Liver (tissue), 8 donors: ENCODE measurements at regions not wholly inside any gene's neighbourhood (a gene's known extent, or its start where the extent isn't known, plus 50 kb on each side); places are given as distances from the start of the nearest gene placed in this dataset.

Source experiments
- DNase-seq: peaks from one replicate; pipeline ENCODE4 v3.0.0-alpha.2; 2017; ENCODE audit warnings: low spot score
- H3K27ac ChIP-seq, 2 donors: one replicate each; pipeline ENCODE4 v1.7.0; 2013; ENCODE audit warnings: inconsistent platforms in 2 of 2, low read length in 2 of 2, control low read depth in 1 of 2, low read depth in 1 of 2, mild to moderate bottlenecking in 1 of 2
- H3K27me3 ChIP-seq, 4 donors: one replicate each; pipeline versions ENCODE4 v1.6.1 to v1.7.0; 2013; ENCODE audit warnings: low read length in 3 of 4, inconsistent platforms in 1 of 4, mild to moderate bottlenecking in 1 of 4, moderate library complexity in 1 of 4; ENCODE audit not compliant: control insufficient read depth in 4 of 4, insufficient read depth in 4 of 4
- H3K36me3 ChIP-seq, 4 donors: one replicate each; pipeline versions ENCODE4 v1.6.1 to v1.7.0; 2013; ENCODE audit warnings: low read length in 3 of 4, mild to moderate bottlenecking in 3 of 4, low read depth in 1 of 4, moderate library complexity in 1 of 4; ENCODE audit not compliant: control insufficient read depth in 4 of 4, insufficient read depth in 3 of 4
- H3K4me1 ChIP-seq, 4 donors: one replicate each; pipeline versions ENCODE4 v1.6.1 to v1.7.0; 2013; ENCODE audit warnings: low read length in 3 of 4, mild to moderate bottlenecking in 3 of 4, moderate library complexity in 1 of 4; ENCODE audit not compliant: control insufficient read depth in 4 of 4, insufficient read depth in 4 of 4
- H3K4me3 ChIP-seq, 3 donors: one replicate each; pipeline versions ENCODE4 v1.6.1 to v1.7.0; 2013; ENCODE audit warnings: low read length in 3 of 3, control low read depth in 1 of 3, low read depth in 1 of 3, mild to moderate bottlenecking in 1 of 3
- H3K9ac ChIP-seq, 2 donors: one replicate each; pipeline ENCODE4 v1.7.0; 2013; ENCODE audit warnings: low read length in 2 of 2, mild to moderate bottlenecking in 2 of 2, moderate library complexity in 2 of 2, control low read depth in 1 of 2, low read depth in 1 of 2
- H3K9me3 ChIP-seq, 4 donors: one replicate each; pipeline versions ENCODE4 v1.6.1 to v1.7.0; 2013; ENCODE audit warnings: low read length in 3 of 4; ENCODE audit not compliant: control insufficient read depth in 4 of 4
- EGR1 ChIP-seq, 2 donors: IDR thresholded peaks; 2 replicates each; pipeline ENCODE4 v1.6.1; 2016 to 2018; ENCODE audit warnings: antibody characterized with exemption in 2 of 2, low read depth in 2 of 2
- FOXA1 ChIP-seq: IDR thresholded peaks from 2 replicates; pipeline ENCODE4 v1.6.1; 2016; ENCODE audit warnings: antibody characterized with exemption
- FOXA2 ChIP-seq: IDR thresholded peaks from 2 replicates; pipeline ENCODE4 v1.6.1; 2016; ENCODE audit warnings: antibody characterized with exemption
- GABPA ChIP-seq, 2 donors: IDR thresholded peaks in 1 of 2; conservative IDR thresholded peaks in 1 of 2; 2 replicates each; pipeline ENCODE4 v1.6.1; 2016; ENCODE audit warnings: antibody characterized with exemption in 2 of 2, mild to moderate bottlenecking in 1 of 2, moderate library complexity in 1 of 2
- HNF4A ChIP-seq, 2 donors: conservative IDR thresholded peaks; 2 replicates each; pipeline ENCODE4 v1.6.1; 2016; ENCODE audit warnings: antibody characterized with exemption in 2 of 2, mild to moderate bottlenecking in 2 of 2
- HNF4G ChIP-seq: IDR thresholded peaks from 2 replicates; pipeline ENCODE4 v1.6.1; 2016; ENCODE audit warnings: antibody characterized with exemption
- JUND ChIP-seq, 2 donors: IDR thresholded peaks; 2 replicates each; pipeline ENCODE4 v1.6.1; 2016; ENCODE audit warnings: antibody characterized with exemption in 2 of 2
- NR2F2 ChIP-seq: IDR thresholded peaks from 2 replicates; pipeline ENCODE4 v1.6.1; 2016; ENCODE audit warnings: antibody characterized with exemption
- RAD21 ChIP-seq, 2 donors: IDR thresholded peaks; 2 replicates each; pipeline ENCODE4 v1.6.1; 2016; ENCODE audit warnings: antibody characterized with exemption in 2 of 2, mild to moderate bottlenecking in 2 of 2
- RXRA ChIP-seq, 2 donors: IDR thresholded peaks; 2 replicates each; pipeline ENCODE4 v1.6.1; 2017 to 2018; ENCODE audit warnings: antibody characterized with exemption in 2 of 2, mild to moderate bottlenecking in 1 of 2
- SP1 ChIP-seq: IDR thresholded peaks from 2 replicates; pipeline ENCODE4 v1.6.1; 2018; ENCODE audit warnings: antibody characterized with exemption, mild to moderate bottlenecking
- TAF1 ChIP-seq: conservative IDR thresholded peaks from 2 replicates; pipeline ENCODE4 v1.6.1; 2016; ENCODE audit warnings: antibody characterized with exemption, mild to moderate bottlenecking
- YY1 ChIP-seq: IDR thresholded peaks from 2 replicates; pipeline ENCODE4 v1.6.1; 2016; ENCODE audit warnings: antibody characterized with exemption, mild to moderate bottlenecking
- WGBS: extraction: QIAGEN DNeasy Blood & Tissue Kit; methylation state at CpG from one replicate; pipeline ENCODE4 v1.1.7; 2013; 5-methylcytosine and 5-hydroxymethylcytosine counted together
- TF ChIP-seq, protein P1 (sequence below): IDR thresholded peaks from 2 replicates; pipeline ENCODE4 v1.6.1; 2016; ENCODE audit warnings: antibody characterized with exemption, mild to moderate bottlenecking
- TF ChIP-seq, protein P2 (sequence below): fragments of 150-350 bp; IDR thresholded peaks from 2 replicates; pipeline ENCODE4 v1.5.1; 2017; ENCODE audit warnings: improper control_type of control experiment, low read depth, low read length; ENCODE audit not compliant: missing input control
- TF ChIP-seq, protein P3 (sequence below): IDR thresholded peaks from 2 replicates; pipeline ENCODE4 v1.6.1; 2016; ENCODE audit warnings: antibody characterized with exemption
- TF ChIP-seq, protein P4 (sequence below): IDR thresholded peaks from 2 replicates; pipeline ENCODE4 v1.6.1; 2016; ENCODE audit warnings: antibody characterized with exemption
- TF ChIP-seq, protein P5 (sequence below): IDR thresholded peaks from 2 replicates; pipeline ENCODE4 v1.6.1; 2016; ENCODE audit warnings: antibody characterized with exemption
- donor health status: healthy.
- donor health status: healthy.
- donor health status: healthy.
- donor health status: healthy.
- donor health status: healthy.

DNA sequence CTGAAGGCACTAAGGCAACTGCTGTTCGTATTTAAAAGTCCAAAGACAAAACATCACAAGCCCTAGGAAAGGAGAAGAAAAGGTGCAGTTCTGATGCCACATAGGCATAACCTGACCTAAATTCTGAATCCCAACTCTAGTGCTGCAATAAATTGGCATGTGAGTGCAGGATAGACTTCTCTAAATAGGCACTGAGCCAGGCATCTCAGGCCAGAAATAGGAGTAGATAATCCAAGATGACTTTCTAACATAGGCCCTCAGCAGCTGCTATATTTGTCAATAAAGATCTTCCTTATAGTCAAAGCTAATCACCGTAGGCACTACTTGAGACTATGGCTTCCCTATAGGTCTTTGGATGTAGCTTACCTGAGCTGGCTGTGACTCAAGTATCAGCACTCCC, 1163.8 kb downstream of the SORCS1 start:
- H3K27me3 ChIP-seq: no peaks in the 10 kb centered on the region
- no peak overlapping the region for H3K27ac ChIP-seq
- no peaks in the 10 kb centered on the region for H3K36me3 ChIP-seq
- no peak overlapping the region for H3K4me3 ChIP-seq
- DNase-seq: no peak
- no peaks in the 10 kb centered on the region for H3K9me3 ChIP-seq
- H3K4me1 ChIP-seq: peaks cover 0 to 7% (median 4%) of the 10 kb centered on the region in 4 donors
- WGBS: 88% methylated on average over 2 of the region's 2 CpGs
- no peak overlapping the region for H3K9ac ChIP-seq
- TF ChIP-seq TAF1 (no peak), HNF4A (conservative IDR thresholded peaks at IDR 0.05) (no peak), SP1 (no peak), JUND (IDR thresholded peaks at IDR 0.05) (no peak), FOXA1 (no peak), RAD21 (IDR thresholded peaks at IDR 0.05) (no peak), GABPA (IDR thresholded peaks at IDR 0.05 in 1 of 2, conservative IDR thresholded peaks at IDR 0.05 in 1 of 2) (no peak), HNF4G (no peak), NR2F2 (no peak), EGR1 (IDR thresholded peaks at IDR 0.05; ENCODE audit: low read depth in 2 of 2) (no peak), FOXA2 (no peak), YY1 (no peak), RXRA (IDR thresholded peaks at IDR 0.05) (no peak)
- TF ChIP-seq, protein P1, sequence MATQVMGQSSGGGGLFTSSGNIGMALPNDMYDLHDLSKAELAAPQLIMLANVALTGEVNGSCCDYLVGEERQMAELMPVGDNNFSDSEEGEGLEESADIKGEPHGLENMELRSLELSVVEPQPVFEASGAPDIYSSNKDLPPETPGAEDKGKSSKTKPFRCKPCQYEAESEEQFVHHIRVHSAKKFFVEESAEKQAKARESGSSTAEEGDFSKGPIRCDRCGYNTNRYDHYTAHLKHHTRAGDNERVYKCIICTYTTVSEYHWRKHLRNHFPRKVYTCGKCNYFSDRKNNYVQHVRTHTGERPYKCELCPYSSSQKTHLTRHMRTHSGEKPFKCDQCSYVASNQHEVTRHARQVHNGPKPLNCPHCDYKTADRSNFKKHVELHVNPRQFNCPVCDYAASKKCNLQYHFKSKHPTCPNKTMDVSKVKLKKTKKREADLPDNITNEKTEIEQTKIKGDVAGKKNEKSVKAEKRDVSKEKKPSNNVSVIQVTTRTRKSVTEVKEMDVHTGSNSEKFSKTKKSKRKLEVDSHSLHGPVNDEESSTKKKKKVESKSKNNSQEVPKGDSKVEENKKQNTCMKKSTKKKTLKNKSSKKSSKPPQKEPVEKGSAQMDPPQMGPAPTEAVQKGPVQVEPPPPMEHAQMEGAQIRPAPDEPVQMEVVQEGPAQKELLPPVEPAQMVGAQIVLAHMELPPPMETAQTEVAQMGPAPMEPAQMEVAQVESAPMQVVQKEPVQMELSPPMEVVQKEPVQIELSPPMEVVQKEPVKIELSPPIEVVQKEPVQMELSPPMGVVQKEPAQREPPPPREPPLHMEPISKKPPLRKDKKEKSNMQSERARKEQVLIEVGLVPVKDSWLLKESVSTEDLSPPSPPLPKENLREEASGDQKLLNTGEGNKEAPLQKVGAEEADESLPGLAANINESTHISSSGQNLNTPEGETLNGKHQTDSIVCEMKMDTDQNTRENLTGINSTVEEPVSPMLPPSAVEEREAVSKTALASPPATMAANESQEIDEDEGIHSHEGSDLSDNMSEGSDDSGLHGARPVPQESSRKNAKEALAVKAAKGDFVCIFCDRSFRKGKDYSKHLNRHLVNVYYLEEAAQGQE: no peak
- TF ChIP-seq, protein P2, sequence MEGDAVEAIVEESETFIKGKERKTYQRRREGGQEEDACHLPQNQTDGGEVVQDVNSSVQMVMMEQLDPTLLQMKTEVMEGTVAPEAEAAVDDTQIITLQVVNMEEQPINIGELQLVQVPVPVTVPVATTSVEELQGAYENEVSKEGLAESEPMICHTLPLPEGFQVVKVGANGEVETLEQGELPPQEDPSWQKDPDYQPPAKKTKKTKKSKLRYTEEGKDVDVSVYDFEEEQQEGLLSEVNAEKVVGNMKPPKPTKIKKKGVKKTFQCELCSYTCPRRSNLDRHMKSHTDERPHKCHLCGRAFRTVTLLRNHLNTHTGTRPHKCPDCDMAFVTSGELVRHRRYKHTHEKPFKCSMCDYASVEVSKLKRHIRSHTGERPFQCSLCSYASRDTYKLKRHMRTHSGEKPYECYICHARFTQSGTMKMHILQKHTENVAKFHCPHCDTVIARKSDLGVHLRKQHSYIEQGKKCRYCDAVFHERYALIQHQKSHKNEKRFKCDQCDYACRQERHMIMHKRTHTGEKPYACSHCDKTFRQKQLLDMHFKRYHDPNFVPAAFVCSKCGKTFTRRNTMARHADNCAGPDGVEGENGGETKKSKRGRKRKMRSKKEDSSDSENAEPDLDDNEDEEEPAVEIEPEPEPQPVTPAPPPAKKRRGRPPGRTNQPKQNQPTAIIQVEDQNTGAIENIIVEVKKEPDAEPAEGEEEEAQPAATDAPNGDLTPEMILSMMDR: no peak
- TF ChIP-seq, protein P3, sequence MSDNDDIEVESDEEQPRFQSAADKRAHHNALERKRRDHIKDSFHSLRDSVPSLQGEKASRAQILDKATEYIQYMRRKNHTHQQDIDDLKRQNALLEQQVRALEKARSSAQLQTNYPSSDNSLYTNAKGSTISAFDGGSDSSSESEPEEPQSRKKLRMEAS: no peak
- TF ChIP-seq, protein P4, sequence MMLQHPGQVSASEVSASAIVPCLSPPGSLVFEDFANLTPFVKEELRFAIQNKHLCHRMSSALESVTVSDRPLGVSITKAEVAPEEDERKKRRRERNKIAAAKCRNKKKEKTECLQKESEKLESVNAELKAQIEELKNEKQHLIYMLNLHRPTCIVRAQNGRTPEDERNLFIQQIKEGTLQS: no peak
- TF ChIP-seq, protein P5, sequence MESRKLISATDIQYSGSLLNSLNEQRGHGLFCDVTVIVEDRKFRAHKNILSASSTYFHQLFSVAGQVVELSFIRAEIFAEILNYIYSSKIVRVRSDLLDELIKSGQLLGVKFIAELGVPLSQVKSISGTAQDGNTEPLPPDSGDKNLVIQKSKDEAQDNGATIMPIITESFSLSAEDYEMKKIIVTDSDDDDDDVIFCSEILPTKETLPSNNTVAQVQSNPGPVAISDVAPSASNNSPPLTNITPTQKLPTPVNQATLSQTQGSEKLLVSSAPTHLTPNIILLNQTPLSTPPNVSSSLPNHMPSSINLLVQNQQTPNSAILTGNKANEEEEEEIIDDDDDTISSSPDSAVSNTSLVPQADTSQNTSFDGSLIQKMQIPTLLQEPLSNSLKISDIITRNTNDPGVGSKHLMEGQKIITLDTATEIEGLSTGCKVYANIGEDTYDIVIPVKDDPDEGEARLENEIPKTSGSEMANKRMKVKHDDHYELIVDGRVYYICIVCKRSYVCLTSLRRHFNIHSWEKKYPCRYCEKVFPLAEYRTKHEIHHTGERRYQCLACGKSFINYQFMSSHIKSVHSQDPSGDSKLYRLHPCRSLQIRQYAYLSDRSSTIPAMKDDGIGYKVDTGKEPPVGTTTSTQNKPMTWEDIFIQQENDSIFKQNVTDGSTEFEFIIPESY: no peak
